HepG2 (cell line): ENCODE measurements at regions not wholly inside any gene's neighbourhood (a gene's known extent, or its start where the extent isn't known, plus 50 kb on each side); places are given as distances from the start of the nearest gene placed in this dataset.

Source experiments
- CBX2 ChIP-seq, 2 experiments: fragments of 200-600 bp in 1 of 2; sonication (generic); formaldehyde crosslinking in 1 of 2; IDR thresholded peaks; 2 replicates each; pipeline versions ENCODE4 v1.7.0 to v1.8.1; 2018 to 2022; ENCODE audit warnings: low read depth in 2 of 2, low read length in 1 of 2, mild to moderate bottlenecking in 1 of 2, missing genetic modification reagents in 1 of 2
- KLF16 ChIP-seq, 2 experiments: sonication (generic) in 1 of 2; formaldehyde crosslinking in 1 of 2; IDR thresholded peaks; 2 replicates each; pipeline versions ENCODE4 v1.6.1 to v1.8.0; 2016 to 2023; ENCODE audit warnings: missing genetic modification reagents in 2 of 2, missing compliant biosample characterization in 1 of 2
- MYC ChIP-seq: sonication (generic); formaldehyde crosslinking; IDR thresholded peaks from 2 replicates; pipeline ENCODE4 v1.9.0; 2021; ENCODE audit warnings: missing genetic modification reagents, borderline replicate concordance
- ZBTB20 ChIP-seq: sonication (generic); formaldehyde crosslinking; IDR thresholded peaks from 2 replicates; pipeline ENCODE4 v1.8.1; 2023; ENCODE audit warnings: missing genetic modification reagents, low read depth, mild to moderate bottlenecking, borderline replicate concordance
- TF ChIP-seq, protein P1 (sequence below), 2 experiments: IDR thresholded peaks; 2 replicates each; pipeline ENCODE4 v1.6.1; 2011 to 2012; ENCODE audit warnings: low read length in 2 of 2, borderline replicate concordance in 1 of 2, low read depth in 1 of 2, mild to moderate bottlenecking in 1 of 2, moderate library complexity in 1 of 2
- TF ChIP-seq, protein P2 (sequence below): sonication (generic); formaldehyde crosslinking; IDR thresholded peaks from 2 replicates; pipeline ENCODE4 v1.8.0; 2022; ENCODE audit warnings: mild to moderate bottlenecking, missing genetic modification reagents
- TF ChIP-seq, protein P3 (sequence below): IDR thresholded peaks from 2 replicates; pipeline ENCODE4 v1.6.1; 2012; ENCODE audit warnings: inconsistent platforms
- TF ChIP-seq, protein P4 (sequence below), 2 experiments: sonication (generic) in 1 of 2; formaldehyde crosslinking in 1 of 2; IDR thresholded peaks; 2 replicates each; pipeline versions ENCODE4 v1.5.1 to v1.6.1; 2011 to 2020; ENCODE audit warnings: borderline replicate concordance in 1 of 2, low read depth in 1 of 2, low read length in 1 of 2, mild to moderate bottlenecking in 1 of 2, missing genetic modification reagents in 1 of 2, moderate library complexity in 1 of 2
- TF ChIP-seq, protein P5 (sequence below): sonication (generic); formaldehyde crosslinking; IDR thresholded peaks from 2 replicates; pipeline ENCODE4 v1.5.0; 2020; ENCODE audit warnings: mild to moderate bottlenecking, missing genetic modification reagents, moderate library complexity

DNA sequence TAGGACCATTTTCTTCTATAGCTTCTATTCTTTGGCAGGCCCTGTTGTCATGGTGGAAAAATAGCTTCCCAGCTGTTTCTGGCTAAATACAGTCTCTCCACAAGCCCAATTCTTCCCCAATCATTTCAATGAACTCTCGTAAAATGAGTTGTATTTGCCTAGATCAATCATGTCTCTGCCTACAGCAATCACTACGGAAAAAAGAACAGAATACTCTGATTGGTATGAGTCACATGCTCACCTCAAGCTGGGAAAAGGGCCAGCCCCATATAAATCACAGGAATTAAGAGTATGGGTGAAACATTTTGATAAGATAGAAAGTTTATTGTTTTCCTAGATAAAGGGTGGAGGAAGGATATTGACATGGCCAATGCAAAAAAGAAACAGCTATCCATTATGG, 711.4 kb downstream of the EFNA5 start:
- TF ChIP-seq, protein P1, sequence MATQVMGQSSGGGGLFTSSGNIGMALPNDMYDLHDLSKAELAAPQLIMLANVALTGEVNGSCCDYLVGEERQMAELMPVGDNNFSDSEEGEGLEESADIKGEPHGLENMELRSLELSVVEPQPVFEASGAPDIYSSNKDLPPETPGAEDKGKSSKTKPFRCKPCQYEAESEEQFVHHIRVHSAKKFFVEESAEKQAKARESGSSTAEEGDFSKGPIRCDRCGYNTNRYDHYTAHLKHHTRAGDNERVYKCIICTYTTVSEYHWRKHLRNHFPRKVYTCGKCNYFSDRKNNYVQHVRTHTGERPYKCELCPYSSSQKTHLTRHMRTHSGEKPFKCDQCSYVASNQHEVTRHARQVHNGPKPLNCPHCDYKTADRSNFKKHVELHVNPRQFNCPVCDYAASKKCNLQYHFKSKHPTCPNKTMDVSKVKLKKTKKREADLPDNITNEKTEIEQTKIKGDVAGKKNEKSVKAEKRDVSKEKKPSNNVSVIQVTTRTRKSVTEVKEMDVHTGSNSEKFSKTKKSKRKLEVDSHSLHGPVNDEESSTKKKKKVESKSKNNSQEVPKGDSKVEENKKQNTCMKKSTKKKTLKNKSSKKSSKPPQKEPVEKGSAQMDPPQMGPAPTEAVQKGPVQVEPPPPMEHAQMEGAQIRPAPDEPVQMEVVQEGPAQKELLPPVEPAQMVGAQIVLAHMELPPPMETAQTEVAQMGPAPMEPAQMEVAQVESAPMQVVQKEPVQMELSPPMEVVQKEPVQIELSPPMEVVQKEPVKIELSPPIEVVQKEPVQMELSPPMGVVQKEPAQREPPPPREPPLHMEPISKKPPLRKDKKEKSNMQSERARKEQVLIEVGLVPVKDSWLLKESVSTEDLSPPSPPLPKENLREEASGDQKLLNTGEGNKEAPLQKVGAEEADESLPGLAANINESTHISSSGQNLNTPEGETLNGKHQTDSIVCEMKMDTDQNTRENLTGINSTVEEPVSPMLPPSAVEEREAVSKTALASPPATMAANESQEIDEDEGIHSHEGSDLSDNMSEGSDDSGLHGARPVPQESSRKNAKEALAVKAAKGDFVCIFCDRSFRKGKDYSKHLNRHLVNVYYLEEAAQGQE (IDR thresholded peaks at IDR 0.05; ENCODE audit: borderline replicate concordance in 1 of 2, low read depth in 1 of 2, low read length in 2 of 2): no peak
- TF ChIP-seq, protein P2, sequence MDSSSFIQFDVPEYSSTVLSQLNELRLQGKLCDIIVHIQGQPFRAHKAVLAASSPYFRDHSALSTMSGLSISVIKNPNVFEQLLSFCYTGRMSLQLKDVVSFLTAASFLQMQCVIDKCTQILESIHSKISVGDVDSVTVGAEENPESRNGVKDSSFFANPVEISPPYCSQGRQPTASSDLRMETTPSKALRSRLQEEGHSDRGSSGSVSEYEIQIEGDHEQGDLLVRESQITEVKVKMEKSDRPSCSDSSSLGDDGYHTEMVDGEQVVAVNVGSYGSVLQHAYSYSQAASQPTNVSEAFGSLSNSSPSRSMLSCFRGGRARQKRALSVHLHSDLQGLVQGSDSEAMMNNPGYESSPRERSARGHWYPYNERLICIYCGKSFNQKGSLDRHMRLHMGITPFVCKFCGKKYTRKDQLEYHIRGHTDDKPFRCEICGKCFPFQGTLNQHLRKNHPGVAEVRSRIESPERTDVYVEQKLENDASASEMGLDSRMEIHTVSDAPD: no peak
- TF ChIP-seq, protein P3, sequence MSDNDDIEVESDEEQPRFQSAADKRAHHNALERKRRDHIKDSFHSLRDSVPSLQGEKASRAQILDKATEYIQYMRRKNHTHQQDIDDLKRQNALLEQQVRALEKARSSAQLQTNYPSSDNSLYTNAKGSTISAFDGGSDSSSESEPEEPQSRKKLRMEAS: no peak
- TF ChIP-seq, protein P4, sequence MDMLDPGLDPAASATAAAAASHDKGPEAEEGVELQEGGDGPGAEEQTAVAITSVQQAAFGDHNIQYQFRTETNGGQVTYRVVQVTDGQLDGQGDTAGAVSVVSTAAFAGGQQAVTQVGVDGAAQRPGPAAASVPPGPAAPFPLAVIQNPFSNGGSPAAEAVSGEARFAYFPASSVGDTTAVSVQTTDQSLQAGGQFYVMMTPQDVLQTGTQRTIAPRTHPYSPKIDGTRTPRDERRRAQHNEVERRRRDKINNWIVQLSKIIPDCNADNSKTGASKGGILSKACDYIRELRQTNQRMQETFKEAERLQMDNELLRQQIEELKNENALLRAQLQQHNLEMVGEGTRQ (IDR thresholded peaks at IDR 0.05; ENCODE audit: low read depth, low read length): no peak
- TF ChIP-seq, protein P4 (CRISPR knock-in tag; IDR thresholded peaks at IDR 0.05; ENCODE audit: borderline replicate concordance): no peak
- TF ChIP-seq MYC (no peak), ZBTB20 (no peak), KLF16 (CRISPR knock-in tag; IDR thresholded peaks at IDR 0.05) (no peak), CBX2 (IDR thresholded peaks at IDR 0.05; ENCODE audit: low read depth, low read length) (no peak), CBX2 (CRISPR knock-in tag; IDR thresholded peaks at IDR 0.05; ENCODE audit: low read depth) (no peak)
- TF ChIP-seq, protein P5, sequence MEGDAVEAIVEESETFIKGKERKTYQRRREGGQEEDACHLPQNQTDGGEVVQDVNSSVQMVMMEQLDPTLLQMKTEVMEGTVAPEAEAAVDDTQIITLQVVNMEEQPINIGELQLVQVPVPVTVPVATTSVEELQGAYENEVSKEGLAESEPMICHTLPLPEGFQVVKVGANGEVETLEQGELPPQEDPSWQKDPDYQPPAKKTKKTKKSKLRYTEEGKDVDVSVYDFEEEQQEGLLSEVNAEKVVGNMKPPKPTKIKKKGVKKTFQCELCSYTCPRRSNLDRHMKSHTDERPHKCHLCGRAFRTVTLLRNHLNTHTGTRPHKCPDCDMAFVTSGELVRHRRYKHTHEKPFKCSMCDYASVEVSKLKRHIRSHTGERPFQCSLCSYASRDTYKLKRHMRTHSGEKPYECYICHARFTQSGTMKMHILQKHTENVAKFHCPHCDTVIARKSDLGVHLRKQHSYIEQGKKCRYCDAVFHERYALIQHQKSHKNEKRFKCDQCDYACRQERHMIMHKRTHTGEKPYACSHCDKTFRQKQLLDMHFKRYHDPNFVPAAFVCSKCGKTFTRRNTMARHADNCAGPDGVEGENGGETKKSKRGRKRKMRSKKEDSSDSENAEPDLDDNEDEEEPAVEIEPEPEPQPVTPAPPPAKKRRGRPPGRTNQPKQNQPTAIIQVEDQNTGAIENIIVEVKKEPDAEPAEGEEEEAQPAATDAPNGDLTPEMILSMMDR: no peak
